HEK293 (cell line): ENCODE measurements at regions not wholly inside any gene's neighbourhood (a gene's known extent, or its start where the extent isn't known, plus 50 kb on each side); places are given as distances from the start of the nearest gene placed in this dataset.

Experiments
- BCL11A ChIP-seq: fragments of 450-650 bp; formaldehyde crosslinking; IDR thresholded peaks from 2 replicates; pipeline ENCODE4 v1.5.1; 2016; ENCODE audit warnings: low read depth, missing biosample characterization, missing genetic modification characterization
- CTCF ChIP-seq: fragments of 450-650 bp; formaldehyde crosslinking; IDR thresholded peaks from 2 replicates; pipeline ENCODE4 v1.5.1; 2016; ENCODE audit warnings: missing biosample characterization, missing genetic modification characterization
- KLF17 ChIP-seq: fragments of 450-650 bp; formaldehyde crosslinking; IDR thresholded peaks from 2 replicates; pipeline ENCODE4 v1.5.1; 2016; ENCODE audit warnings: missing biosample characterization, missing genetic modification characterization
- PRDM1 ChIP-seq: fragments of 450-650 bp; formaldehyde crosslinking; IDR thresholded peaks from 2 replicates; pipeline ENCODE4; 2016; ENCODE audit warnings: missing biosample characterization, missing genetic modification characterization
- REST ChIP-seq: fragments of 450-650 bp; formaldehyde crosslinking; IDR thresholded peaks from 2 replicates; pipeline ENCODE4 v1.5.1; 2016; ENCODE audit warnings: missing biosample characterization, missing genetic modification characterization
- SCRT1 ChIP-seq: fragments of 450-650 bp; formaldehyde crosslinking; IDR thresholded peaks from 2 replicates; pipeline ENCODE4 v1.5.1; 2016; ENCODE audit warnings: missing biosample characterization, missing genetic modification characterization, borderline replicate concordance
- TRIM28 ChIP-seq: IDR thresholded peaks from 2 replicates; pipeline ENCODE4 v1.6.1; 2011; ENCODE audit warnings: low read length, control low read depth, borderline replicate concordance
- ZBTB10 ChIP-seq: fragments of 450-650 bp; formaldehyde crosslinking; IDR thresholded peaks from 2 replicates; pipeline ENCODE4 v1.5.1; 2016; ENCODE audit warnings: missing biosample characterization, missing genetic modification characterization
- ZBTB7A ChIP-seq: fragments of 450-650 bp; formaldehyde crosslinking; IDR thresholded peaks from 2 replicates; pipeline ENCODE4 v1.5.1; 2016; ENCODE audit warnings: low read depth, missing biosample characterization, missing genetic modification characterization
- ZNF146 ChIP-seq: fragments of 450-650 bp; formaldehyde crosslinking; IDR thresholded peaks from 2 replicates; pipeline ENCODE4 v1.5.1; 2016; ENCODE audit warnings: missing biosample characterization, missing genetic modification characterization
- ZNF24 ChIP-seq: fragments of 450-650 bp; formaldehyde crosslinking; IDR thresholded peaks from 2 replicates; pipeline ENCODE4 v1.5.1; 2016; ENCODE audit warnings: missing biosample characterization, missing genetic modification characterization
- ZNF274 ChIP-seq, 2 experiments: fragments of 200-500 bp in 1 of 2; fragments of 450-650 bp in 1 of 2; sonication (Bioruptor generic) in 1 of 2; formaldehyde crosslinking in 1 of 2; IDR thresholded peaks; 2 replicates each; pipeline versions ENCODE4 v1.5.1 to v1.6.1; 2014 to 2016; ENCODE audit warnings: borderline replicate concordance in 1 of 2, inconsistent platforms in 1 of 2, low read length in 1 of 2, missing biosample characterization in 1 of 2, missing genetic modification characterization in 1 of 2
- ZNF585B ChIP-seq: fragments of 450-650 bp; formaldehyde crosslinking; IDR thresholded peaks from 2 replicates; pipeline ENCODE4 v1.5.1; 2016; ENCODE audit warnings: missing biosample characterization, missing genetic modification characterization
- ZNF629 ChIP-seq: fragments of 450-650 bp; formaldehyde crosslinking; IDR thresholded peaks from 2 replicates; pipeline ENCODE4 v1.5.1; 2017; ENCODE audit warnings: missing biosample characterization, missing genetic modification characterization

- TF ChIP-seq ZNF629 (tag by site-specific recombination) (no peak), ZNF146 (no peak), CTCF (tag by site-specific recombination) (no peak), ZBTB7A (tag by site-specific recombination) (no peak), ZNF274 (IDR thresholded peaks at IDR 0.05; ENCODE audit: low read length) (no peak), ZNF274 (tag by site-specific recombination; IDR thresholded peaks at IDR 0.05; ENCODE audit: borderline replicate concordance) (no peak), PRDM1 (no peak), REST (tag by site-specific recombination) (no peak), SCRT1 (tag by site-specific recombination) (no peak), TRIM28 (no peak), ZBTB10 (tag by site-specific recombination) (no peak), ZNF585B (tag by site-specific recombination) (no peak), ZNF24 (tag by site-specific recombination) (no peak), KLF17 (no peak), BCL11A (tag by site-specific recombination) (no peak)
Observed at GRCh38 chr1:80158771-80159170, 1152.2 kb upstream of the ADGRL4 start.
